Adrenal gland (tissue), 9 donors: ENCODE measurements at regions not wholly inside any gene's neighbourhood (a gene's known extent, or its start where the extent isn't known, plus 50 kb on each side); places are given as distances from the start of the nearest gene placed in this dataset.

ENCODE experiments used
- DNase-seq, 7 donors: peaks; one replicate each; pipeline ENCODE4 v3.0.0-alpha.2; 2019 to 2020
- H3K27ac ChIP-seq, 5 donors: fragments of 200-600 bp; sonication (generic) in 4 of 5; 1 replicate in 3 of 5; 2 replicates in 2 of 5; pipeline versions ENCODE4 v1.5.1 to v1.8.0; 2016 to 2020; ENCODE audit warnings: mild to moderate bottlenecking in 1 of 5
- H3K27me3 ChIP-seq: fragments of 200-600 bp; 2 replicates; pipeline ENCODE4 v1.8.0; 2021
- H3K36me3 ChIP-seq, 2 donors: fragments of 200-600 bp; replicated peaks in 1 of 2; 1 replicate in 1 of 2; 2 replicates in 1 of 2; pipeline versions ENCODE4 v1.5.1 to v1.8.0; 2018 to 2022
- H3K4me1 ChIP-seq, 2 donors: fragments of 200-600 bp; replicated peaks in 1 of 2; 1 replicate in 1 of 2; 2 replicates in 1 of 2; pipeline versions ENCODE4 v1.5.1 to v1.8.0; 2018 to 2021
- H3K4me3 ChIP-seq, 4 donors: fragments of 200-600 bp; sonication (generic) in 3 of 4; one replicate each; pipeline ENCODE4 v1.5.1; 2016 to 2018
- H3K9me3 ChIP-seq, 3 donors: fragments of 200-600 bp; sonication (generic) in 1 of 3; replicated peaks in 1 of 3; 1 replicate in 2 of 3; 2 replicates in 1 of 3; pipeline versions ENCODE4 v1.5.1 to v1.8.0; 2016 to 2021
- CTCF ChIP-seq, 6 experiments: fragments of 450-650 bp in 4 of 6; fragments of 200-600 bp in 2 of 6; sonication (generic) in 1 of 6; IDR thresholded peaks; 1 replicate in 5 of 6; 2 replicates in 1 of 6; pipeline versions ENCODE4 v1.5.1 to v1.8.0; 2016 to 2021; ENCODE audit warnings: antibody characterized with exemption in 6 of 6, mild to moderate bottlenecking in 2 of 6, moderate library complexity in 1 of 6
- POLR2A ChIP-seq, 2 donors: fragments of 450-650 bp; IDR thresholded peaks; one replicate each; pipeline ENCODE4 v1.6.1; 2017; ENCODE audit warnings: antibody characterized with exemption in 2 of 2, mild to moderate bottlenecking in 2 of 2, moderate library complexity in 1 of 2
- WGBS, 4 donors: extraction: QIAGEN DNeasy Blood & Tissue Kit in 2 of 4; methylation state at CpG; one replicate each; pipeline versions ENCODE4 v1.1.5 to v1.1.7; 2013 to 2017; 5-methylcytosine and 5-hydroxymethylcytosine counted together
- intact Hi-C, 2 donors: fragments of 100-400 bp; cut with DNase I; formaldehyde crosslinking; loops; one replicate each; pipeline versions ENCODE4 v1.14.1 to v1.15.0; 2022 to 2023
- donor health status: healthy with polysubstance abuse.
- donor health status: Bipolar disorder and iron deficiency.
- donor health status: DM: yes; HTN: yes; CAD: no.
- donor health status: DM: no; HTN: no; CAD: no.
- donor health status: DM: no; HTN: no; CAD: no.

GRCh38 chr7:33748793-33749192 is 156.5 kb upstream of the BMPER start:
- intact Hi-C loops = no loop called here
- H3K27me3 ChIP-seq = no peaks in the 10 kb centered on the region
- H3K4me1 ChIP-seq = no peaks in the 10 kb centered on the region
- no peaks in the 10 kb centered on the region for H3K9me3 ChIP-seq
- TF ChIP-seq CTCF (IDR thresholded peaks at IDR 0.05) (no peak), POLR2A (IDR thresholded peaks at IDR 0.05) (no peak)
- no peak overlapping the region for H3K27ac ChIP-seq
- 41 to 83% (median 66%) methylated on average over 2 to 7 of the region's 7 CpGs for WGBS, 4 donors
- no peak overlapping the region for H3K4me3 ChIP-seq
- H3K36me3 ChIP-seq = no peaks in the 10 kb centered on the region
- DNase-seq = no peak

- 77 to 100% (median 91%) methylated on average over 1 of the region's 1 CpG for WGBS, 4 donors
- intact Hi-C loops = no loop called here
- no peak for DNase-seq
- H3K4me3 ChIP-seq = no peak overlapping the region
- H3K9me3 ChIP-seq = no peaks in the 10 kb centered on the region
- no peaks in the 10 kb centered on the region for H3K27me3 ChIP-seq
- no peak overlapping the region for H3K27ac ChIP-seq
- H3K4me1 ChIP-seq = peaks cover 0 to 4% of the 10 kb centered on the region in 2 donors
- TF ChIP-seq POLR2A (IDR thresholded peaks at IDR 0.05) = no peak
- no peak for TF ChIP-seq CTCF (IDR thresholded peaks at IDR 0.05)
- no peaks in the 10 kb centered on the region for H3K36me3 ChIP-seq
These were observed 155.2 kb upstream of the BMPER start for GRCh38 chr7:33750177-33750576.

- H3K4me1 ChIP-seq = peaks cover 0 to 8% of the 10 kb centered on the region in 2 donors
- WGBS, 4 donors = 90 to 100% (median 96%) methylated on average over 1 of the region's 1 CpG
- no peaks in the 10 kb centered on the region for H3K9me3 ChIP-seq
- intact Hi-C loops = no loop called here
- TF ChIP-seq POLR2A (IDR thresholded peaks at IDR 0.05) = no peak
- no peak for TF ChIP-seq CTCF (IDR thresholded peaks at IDR 0.05)
- H3K27ac ChIP-seq = no peak overlapping the region
- H3K27me3 ChIP-seq = no peaks in the 10 kb centered on the region
- DNase-seq = no peak
- H3K4me3 ChIP-seq = no peak overlapping the region
- no peaks in the 10 kb centered on the region for H3K36me3 ChIP-seq
These were observed 153.9 kb upstream of the BMPER start for GRCh38 chr7:33751443-33751842.

- no peaks in the 10 kb centered on the region for H3K36me3 ChIP-seq
- no peak overlapping the region for H3K4me3 ChIP-seq
- TF ChIP-seq POLR2A (IDR thresholded peaks at IDR 0.05) = no peak
- TF ChIP-seq CTCF (IDR thresholded peaks at IDR 0.05) = no peak
- no peaks in the 10 kb centered on the region for H3K9me3 ChIP-seq
- intact Hi-C loops = no loop called here
- peaks cover 0 to 8% of the 10 kb centered on the region in 2 donors for H3K4me1 ChIP-seq
- WGBS, 4 donors = 72 to 91% (median 87%) methylated on average over 6 of the region's 6 CpGs
- H3K27me3 ChIP-seq = no peaks in the 10 kb centered on the region
- no peak for DNase-seq
- no peak overlapping the region for H3K27ac ChIP-seq
These were observed 151.3 kb upstream of the BMPER start for GRCh38 chr7:33753881-33754525.
